C4-2B (cell line): ENCODE measurements at regions not wholly inside any gene's neighbourhood (a gene's known extent, or its start where the extent isn't known, plus 50 kb on each side); places are given as distances from the start of the nearest gene placed in this dataset.

Experiments
- H3K27ac ChIP-seq: fragments of 450-650 bp; 2 replicates; pipeline ENCODE4 v1.5.1; 2017
- ZFX ChIP-seq: fragments of 450-650 bp; IDR thresholded peaks from 2 replicates; pipeline ENCODE4 v1.6.1; 2017
- TF ChIP-seq, protein P1 (sequence below): fragments of 450-650 bp; conservative IDR thresholded peaks from 2 replicates; pipeline ENCODE4 v1.5.1; 2017; ENCODE audit warnings: mild to moderate bottlenecking

GRCh38 chr1:106995970-106996369 is 60.5 kb upstream of the PRMT6 start:
- TF ChIP-seq ZFX = no peak
- TF ChIP-seq, protein P1, sequence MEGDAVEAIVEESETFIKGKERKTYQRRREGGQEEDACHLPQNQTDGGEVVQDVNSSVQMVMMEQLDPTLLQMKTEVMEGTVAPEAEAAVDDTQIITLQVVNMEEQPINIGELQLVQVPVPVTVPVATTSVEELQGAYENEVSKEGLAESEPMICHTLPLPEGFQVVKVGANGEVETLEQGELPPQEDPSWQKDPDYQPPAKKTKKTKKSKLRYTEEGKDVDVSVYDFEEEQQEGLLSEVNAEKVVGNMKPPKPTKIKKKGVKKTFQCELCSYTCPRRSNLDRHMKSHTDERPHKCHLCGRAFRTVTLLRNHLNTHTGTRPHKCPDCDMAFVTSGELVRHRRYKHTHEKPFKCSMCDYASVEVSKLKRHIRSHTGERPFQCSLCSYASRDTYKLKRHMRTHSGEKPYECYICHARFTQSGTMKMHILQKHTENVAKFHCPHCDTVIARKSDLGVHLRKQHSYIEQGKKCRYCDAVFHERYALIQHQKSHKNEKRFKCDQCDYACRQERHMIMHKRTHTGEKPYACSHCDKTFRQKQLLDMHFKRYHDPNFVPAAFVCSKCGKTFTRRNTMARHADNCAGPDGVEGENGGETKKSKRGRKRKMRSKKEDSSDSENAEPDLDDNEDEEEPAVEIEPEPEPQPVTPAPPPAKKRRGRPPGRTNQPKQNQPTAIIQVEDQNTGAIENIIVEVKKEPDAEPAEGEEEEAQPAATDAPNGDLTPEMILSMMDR = no peak
- no peak overlapping the region for H3K27ac ChIP-seq

GRCh38 chr1:106998431-106999002 is 58.0 kb upstream of the PRMT6 start:
- H3K27ac ChIP-seq = peak overlapping the region; percentile 34; the same call in 1 of the 2 replicates
- TF ChIP-seq, protein P1 = no peak
- TF ChIP-seq ZFX = no peak

- H3K27ac ChIP-seq = no peak overlapping the region
- TF ChIP-seq, protein P1 = no peak
- TF ChIP-seq ZFX = no peak
Measured at GRCh38 chr1:107000902-107001301, 55.6 kb upstream of the PRMT6 start.

DNA sequence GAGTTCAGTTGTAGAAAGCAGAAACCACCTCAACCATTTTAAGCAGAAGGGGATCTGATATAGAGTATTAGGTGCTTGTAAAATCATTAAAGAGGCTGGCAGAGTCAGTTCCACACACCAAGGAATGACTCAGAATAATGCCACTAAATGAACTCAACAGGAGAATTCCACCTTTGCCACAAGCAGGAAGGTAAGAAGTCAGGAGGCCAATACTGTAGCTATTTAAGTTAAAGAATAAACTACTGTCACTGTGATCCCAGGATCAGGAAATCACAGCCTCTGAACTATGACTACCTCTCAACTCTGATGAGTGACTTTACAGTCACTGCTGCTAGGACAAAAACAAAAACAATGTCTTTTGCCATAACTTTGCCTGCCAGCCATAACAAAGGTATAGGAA is 52.5 kb upstream of the PRMT6 start:
- H3K27ac ChIP-seq = no peak overlapping the region
- TF ChIP-seq, protein P1 = no peak
- TF ChIP-seq ZFX = no peak

- H3K27ac ChIP-seq = no peak overlapping the region
- TF ChIP-seq, protein P1 = no peak
Measured at GRCh38 chr1:107004421-107004820, 52.1 kb upstream of the PRMT6 start.
